ENCODE measurements at regions not wholly inside any gene's neighbourhood (a gene's known extent, or its start where the extent isn't known, plus 50 kb on each side); places are given as distances from the start of the nearest gene placed in this dataset.

DNA sequence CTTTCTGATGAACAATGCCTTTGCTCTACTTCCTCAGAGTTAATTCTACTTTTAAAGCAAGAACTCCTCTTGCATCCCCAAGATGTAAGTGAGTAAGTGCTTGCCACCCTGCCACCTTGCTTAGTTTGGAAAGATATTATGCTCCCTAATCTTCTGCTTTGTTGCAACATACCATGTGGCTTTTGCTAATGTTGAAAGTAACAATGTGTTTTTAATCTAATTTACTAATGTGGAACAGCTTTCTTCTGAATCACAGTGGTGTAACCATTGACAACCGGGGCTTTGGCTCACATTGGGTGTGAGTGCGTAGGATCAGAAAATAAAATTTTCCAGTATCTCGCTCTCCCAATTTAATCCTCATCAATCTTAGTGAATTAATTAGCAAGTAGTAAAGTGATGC, 254.1 kb upstream of the PTER start:
- no peaks in the 10 kb centered on the region for H4K20me1 ChIP-seq (replicated peaks in 1 of 2; ENCODE audit: control insufficient read depth in 1 of 2, insufficient read depth in 2 of 2, low read length in 2 of 2)
- peaks cover 0 to 8% (median 3%) of the 10 kb centered on the region in 4 experiments; a peak in 3 of 7 replicates for H3K4me1 ChIP-seq (replicated peaks in 1 of 4; ENCODE audit: control insufficient read depth in 3 of 4, insufficient read depth in 4 of 4, low read length in 3 of 4)
- ChIA-PET POLR2A (ENCODE audit: partially characterized antibody) (no interaction called here), CTCF (ENCODE audit: partially characterized antibody) (interaction anchor here (0.9 to 2.1 kb wide), 2 partner anchors 12 to 26 kb away, joined by 3 to 5 read pairs; no protein-coding TSS in a partner anchor)
- no peak overlapping the region for H4K91ac ChIP-seq (replicated peaks; ENCODE audit: insufficient read length, low read length)
- 94% methylated on average over 3 of the region's 3 CpGs; no CpG with 5 or more reads in 1 of the 2 experiments for WGBS, 2 experiments (ENCODE audit: extremely low coverage in 1 of 2, insufficient coverage in 1 of 2, insufficient read length in 1 of 2, insufficient replicate concordance in 2 of 2, low coverage in 1 of 2, low lambda C conversion rate in 2 of 2, missing lambda C conversion rate in 1 of 2)
- no peak overlapping the region for H3K18ac ChIP-seq (ENCODE audit: extremely low read depth, low read length)
- H3K79me2 ChIP-seq (ENCODE audit: control insufficient read depth in 1 of 2, insufficient read depth in 2 of 2, low read length in 2 of 2), result no peaks in the 10 kb centered on the region
- H3K27me3 ChIP-seq (replicated peaks in 1 of 4; ENCODE audit: control insufficient read depth in 3 of 4, extremely low read depth in 1 of 4, insufficient read depth in 3 of 4, low read length in 3 of 4), result no peaks in the 10 kb centered on the region
- H3K36me3 ChIP-seq (ENCODE audit: control insufficient read depth in 2 of 4, insufficient read depth in 4 of 4, low read length in 3 of 4), result no peaks in the 10 kb centered on the region; a peak in 1 of 8 replicates
- no peak for DNase-seq (ENCODE audit: low read depth in 1 of 2, low spot score in 2 of 2)
- FAIRE-seq, result no peak
- no peak overlapping the region for H3K4me2 ChIP-seq (ENCODE audit: insufficient read depth in 1 of 2, low read depth in 2 of 2, low read length in 2 of 2)
- no peak overlapping the region for H3K27ac ChIP-seq (ENCODE audit: low read depth, low read length)
- H3K79me1 ChIP-seq (ENCODE audit: low read depth, low read length), result no peaks in the 10 kb centered on the region
- no peak overlapping the region for H2BK15ac ChIP-seq (ENCODE audit: low read length)
- H3K23ac ChIP-seq (ENCODE audit: insufficient read length), result no peak overlapping the region
- H3K56ac ChIP-seq (replicated peaks; ENCODE audit: insufficient read length, low read depth, low read length), result no peak overlapping the region
- H2AK5ac ChIP-seq (ENCODE audit: low read depth, low read length), result no peak overlapping the region
- peaks cover 4 to 7% of the 10 kb centered on the region in 2 experiments; a peak in 1 of 4 replicates for H3K9me3 ChIP-seq (ENCODE audit: insufficient read depth in 2 of 2, low read depth in 1 of 2, low read length in 1 of 2)
- no peak overlapping the region for H3K9ac ChIP-seq (replicated peaks in 1 of 4; ENCODE audit: extremely low read depth in 1 of 4, low read depth in 3 of 4, low read length in 3 of 4)
- H3K23me2 ChIP-seq (ENCODE audit: low read depth, low read length), result no peaks in the 10 kb centered on the region
- H2BK20ac ChIP-seq (ENCODE audit: low read length), result no peak overlapping the region
- no peak overlapping the region for H2AFZ ChIP-seq (ENCODE audit: low read length)
- no peak overlapping the region for H2BK12ac ChIP-seq (ENCODE audit: low read depth, low read length)
- H2BK120ac ChIP-seq (replicated peaks; ENCODE audit: low read depth, low read length), result no peak overlapping the region
- no peak overlapping the region for H3K14ac ChIP-seq (ENCODE audit: insufficient read length)
- H4K5ac ChIP-seq (ENCODE audit: insufficient read length, low read depth, low read length), result no peak overlapping the region
- no peak overlapping the region for H3K4ac ChIP-seq (replicated peaks; ENCODE audit: insufficient read length, low read depth, low read length)
- H2BK5ac ChIP-seq (ENCODE audit: low read depth, low read length), result no peak overlapping the region
- no peak overlapping the region for H3K4me3 ChIP-seq (ENCODE audit: extremely low read depth in 1 of 4, insufficient read depth in 2 of 4, low read depth in 3 of 4, low read length in 4 of 4)
- no peak for TF ChIP-seq KDM4A (IDR thresholded peaks at IDR 0.05; ENCODE audit: low read depth, low read length, severe bottlenecking)
- no peak for TF ChIP-seq TAF7 (optimal IDR thresholded peaks at IDR 0.05; ENCODE audit: borderline replicate concordance, low read depth, low read length)
- TF ChIP-seq TEAD4 (IDR thresholded peaks at IDR 0.05; ENCODE audit: low read depth, low read length), result no peak
- no peak for TF ChIP-seq GTF2F1 (IDR thresholded peaks at IDR 0.05; ENCODE audit: borderline replicate concordance, low read depth, low read length)
- no peak for TF ChIP-seq CEBPB (IDR thresholded peaks at IDR 0.05; ENCODE audit: low read depth, low read length)
- TF ChIP-seq JUND (IDR thresholded peaks at IDR 0.05; ENCODE audit: low read length), result no peak
- TF ChIP-seq SP1 (IDR thresholded peaks at IDR 0.05; ENCODE audit: low read depth, low read length), result no peak
- TF ChIP-seq CHD1 (IDR thresholded peaks at IDR 0.05; ENCODE audit: low read depth, low read length), result no peak
- no peak for TF ChIP-seq RNF2 (IDR thresholded peaks at IDR 0.05; ENCODE audit: borderline replicate concordance, low read depth, low read length, missing control alignments, poor library complexity, severe bottlenecking)
- TF ChIP-seq PHF8 (conservative IDR thresholded peaks at IDR 0.05; ENCODE audit: low read depth, low read length), result no peak
- TF ChIP-seq HDAC6 (IDR thresholded peaks at IDR 0.05; ENCODE audit: low read depth, low read length), result no peak
- TF ChIP-seq RFX5 (IDR thresholded peaks at IDR 0.05; ENCODE audit: borderline replicate concordance, low read depth, low read length), result no peak
- TF ChIP-seq, protein P1, sequence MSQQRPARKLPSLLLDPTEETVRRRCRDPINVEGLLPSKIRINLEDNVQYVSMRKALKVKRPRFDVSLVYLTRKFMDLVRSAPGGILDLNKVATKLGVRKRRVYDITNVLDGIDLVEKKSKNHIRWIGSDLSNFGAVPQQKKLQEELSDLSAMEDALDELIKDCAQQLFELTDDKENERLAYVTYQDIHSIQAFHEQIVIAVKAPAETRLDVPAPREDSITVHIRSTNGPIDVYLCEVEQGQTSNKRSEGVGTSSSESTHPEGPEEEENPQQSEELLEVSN (IDR thresholded peaks at IDR 0.05), result no peak
- TF ChIP-seq MAFK (IDR thresholded peaks at IDR 0.05; ENCODE audit: low read depth, low read length), result no peak
- no peak overlapping the region for H4K8ac ChIP-seq (ENCODE audit: extremely low read depth, insufficient read depth, low read length)
